ENCODE measurements at regions not wholly inside any gene's neighbourhood (a gene's known extent, or its start where the extent isn't known, plus 50 kb on each side); places are given as distances from the start of the nearest gene placed in this dataset.

- TF ChIP-seq CTCF (IDR thresholded peaks at IDR 0.05) (no peak), POLR2A (IDR thresholded peaks at IDR 0.05) (no peak)
These were observed 214.7 kb upstream of the CADM2 start for GRCh38 chr3:84744130-84744529.

Data from uterus (tissue), 2 donors.